Hepatocyte (in vitro differentiated cells): ENCODE measurements at regions not wholly inside any gene's neighbourhood (a gene's known extent, or its start where the extent isn't known, plus 50 kb on each side); places are given as distances from the start of the nearest gene placed in this dataset.

ENCODE experiments used
- EZH2 ChIP-seq: fragments of 200-600 bp; sonication (generic); IDR thresholded peaks from 2 replicates; pipeline ENCODE4 v1.6.1; 2016; ENCODE audit warnings: antibody characterized with exemption, mild to moderate bottlenecking, borderline replicate concordance
- EZH2phosphoT487 ChIP-seq: fragments of 200-600 bp; sonication (generic); IDR thresholded peaks from one replicate; pipeline ENCODE4 v1.6.1; 2018; ENCODE audit warnings: antibody characterized with exemption, mild to moderate bottlenecking, low read depth, moderate library complexity; ENCODE audit not compliant: unreplicated experiment, severe bottlenecking

- no peak for TF ChIP-seq EZH2
- TF ChIP-seq EZH2phosphoT487, result no peak
These were observed 332.5 kb upstream of the RPS23 start for GRCh38 chr5:82610686-82611085.
